Left lung (tissue), 4 donors: ENCODE measurements at regions not wholly inside any gene's neighbourhood (a gene's known extent, or its start where the extent isn't known, plus 50 kb on each side); places are given as distances from the start of the nearest gene placed in this dataset.

Source experiments
- ATAC-seq: fragments of 200-7000 bp; cut with Tn5 transposase; one replicate; pipeline ENCODE4 v1.9.1; 2020; ENCODE audit warnings: moderate library complexity
- DNase-seq, 4 donors: peaks; one replicate each; pipeline ENCODE4 v3.0.0-alpha.2; 2013 to 2020
- H3K27ac ChIP-seq, 2 donors: fragments of 200-600 bp; sonication (generic) in 1 of 2; one replicate each; pipeline versions ENCODE4 v1.5.0 to v1.8.0; 2020 to 2021
- H3K27me3 ChIP-seq, 2 donors: fragments of 200-600 bp; sonication (generic) in 1 of 2; one replicate each; pipeline versions ENCODE4 v1.5.0 to v1.8.0; 2020 to 2021
- H3K36me3 ChIP-seq, 2 donors: fragments of 200-600 bp; sonication (generic) in 1 of 2; one replicate each; pipeline versions ENCODE4 v1.5.0 to v1.8.0; 2020 to 2021
- H3K4me1 ChIP-seq, 2 donors: fragments of 200-600 bp; one replicate each; pipeline ENCODE4 v1.8.0; 2021
- H3K4me3 ChIP-seq, 2 donors: fragments of 200-600 bp; sonication (generic) in 1 of 2; one replicate each; pipeline versions ENCODE4 v1.5.0 to v1.8.0; 2020 to 2021; ENCODE audit warnings: mild to moderate bottlenecking in 1 of 2
- H3K9me3 ChIP-seq, 2 donors: fragments of 200-600 bp; sonication (generic) in 1 of 2; one replicate each; pipeline versions ENCODE4 v1.5.0 to v1.8.0; 2020 to 2021
- intact Hi-C, 2 donors: fragments of 100-400 bp; cut with DNase I; formaldehyde crosslinking; loops; one replicate each; pipeline versions ENCODE4 v1.11.2 to v1.14.2; 2022
- TF ChIP-seq, protein P1 (sequence below), 2 donors: fragments of 200-600 bp; sonication (generic) in 1 of 2; IDR thresholded peaks; one replicate each; pipeline versions ENCODE4 v1.5.0 to v1.8.0; 2021; ENCODE audit warnings: antibody characterized with exemption in 2 of 2
- donor health status: DM: no; HTN: yes; CAD: no.
- donor health status: DM: no; HTN: no; CAD: no.

DNA sequence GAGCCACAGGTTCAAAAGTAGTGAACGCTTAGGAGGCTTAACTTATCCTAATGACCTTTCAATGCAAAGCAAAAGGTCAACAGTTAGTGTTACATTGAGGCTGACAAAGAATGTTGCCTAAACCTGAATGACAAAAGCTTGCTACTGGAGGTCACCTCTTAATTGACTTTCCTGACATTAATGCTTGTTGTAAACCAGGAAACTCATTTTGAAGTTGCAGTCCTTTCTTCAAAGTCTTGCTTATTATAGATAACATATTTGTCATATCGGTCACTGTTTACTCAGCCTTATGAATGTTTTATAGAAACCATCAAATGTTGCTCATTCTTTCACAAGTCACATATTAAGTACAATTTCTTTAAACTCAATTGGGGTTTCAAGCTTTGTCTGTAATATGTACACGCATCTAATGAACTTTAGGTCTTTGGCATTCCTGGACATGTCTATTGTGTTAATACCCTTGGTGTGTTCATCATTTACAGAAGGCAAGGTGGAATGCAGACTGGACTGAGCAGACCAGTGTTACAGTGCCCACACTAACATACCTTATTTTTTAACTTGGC is 488.2 kb upstream of the NECTIN3 start:
- Histone ChIP-seq H3K4me3 (no peak overlapping the region), H3K9me3 (no peaks in the 10 kb centered on the region), H3K4me1 (no peaks in the 10 kb centered on the region), H3K36me3 (no peaks in the 10 kb centered on the region), H3K27ac (no peak overlapping the region), H3K27me3 (no peaks in the 10 kb centered on the region)
- intact Hi-C loops, result no loop called here
- TF ChIP-seq, protein P1, sequence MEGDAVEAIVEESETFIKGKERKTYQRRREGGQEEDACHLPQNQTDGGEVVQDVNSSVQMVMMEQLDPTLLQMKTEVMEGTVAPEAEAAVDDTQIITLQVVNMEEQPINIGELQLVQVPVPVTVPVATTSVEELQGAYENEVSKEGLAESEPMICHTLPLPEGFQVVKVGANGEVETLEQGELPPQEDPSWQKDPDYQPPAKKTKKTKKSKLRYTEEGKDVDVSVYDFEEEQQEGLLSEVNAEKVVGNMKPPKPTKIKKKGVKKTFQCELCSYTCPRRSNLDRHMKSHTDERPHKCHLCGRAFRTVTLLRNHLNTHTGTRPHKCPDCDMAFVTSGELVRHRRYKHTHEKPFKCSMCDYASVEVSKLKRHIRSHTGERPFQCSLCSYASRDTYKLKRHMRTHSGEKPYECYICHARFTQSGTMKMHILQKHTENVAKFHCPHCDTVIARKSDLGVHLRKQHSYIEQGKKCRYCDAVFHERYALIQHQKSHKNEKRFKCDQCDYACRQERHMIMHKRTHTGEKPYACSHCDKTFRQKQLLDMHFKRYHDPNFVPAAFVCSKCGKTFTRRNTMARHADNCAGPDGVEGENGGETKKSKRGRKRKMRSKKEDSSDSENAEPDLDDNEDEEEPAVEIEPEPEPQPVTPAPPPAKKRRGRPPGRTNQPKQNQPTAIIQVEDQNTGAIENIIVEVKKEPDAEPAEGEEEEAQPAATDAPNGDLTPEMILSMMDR (IDR thresholded peaks at IDR 0.05), result no peak
- DNase-seq (peak in 1 of 4 donors; percentile 5), ATAC-seq (peak; percentile 66)

DNA sequence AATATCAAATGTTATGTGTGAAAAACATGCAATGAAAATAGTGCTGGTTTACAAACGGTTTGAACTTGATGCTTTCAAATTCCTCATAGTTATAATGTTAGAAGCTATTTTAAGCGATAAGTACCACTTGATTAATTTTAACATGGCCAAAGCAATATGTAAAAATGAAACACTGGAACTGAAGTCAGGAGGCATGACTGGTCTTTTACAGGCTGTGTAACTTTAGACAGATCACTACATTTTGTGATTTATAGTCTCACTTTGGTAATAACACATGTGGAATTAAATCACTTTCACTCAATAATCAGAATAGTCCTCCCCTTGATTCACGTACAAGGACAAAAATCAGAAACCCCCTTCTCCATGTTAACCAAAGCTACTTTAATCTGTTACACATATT is 482.7 kb upstream of the NECTIN3 start:
- H3K36me3 ChIP-seq, result no peaks in the 10 kb centered on the region
- H3K4me3 ChIP-seq, result no peak overlapping the region
- DNase-seq (no peak), ATAC-seq (peak; percentile 41)
- peaks cover 0 to 11% of the 10 kb centered on the region in 2 donors for H3K9me3 ChIP-seq
- no peaks in the 10 kb centered on the region for H3K27me3 ChIP-seq
- TF ChIP-seq, protein P1 (IDR thresholded peaks at IDR 0.05), result no peak
- intact Hi-C loops, result no loop called here
- H3K27ac ChIP-seq, result no peak overlapping the region
- no peaks in the 10 kb centered on the region for H3K4me1 ChIP-seq

DNA sequence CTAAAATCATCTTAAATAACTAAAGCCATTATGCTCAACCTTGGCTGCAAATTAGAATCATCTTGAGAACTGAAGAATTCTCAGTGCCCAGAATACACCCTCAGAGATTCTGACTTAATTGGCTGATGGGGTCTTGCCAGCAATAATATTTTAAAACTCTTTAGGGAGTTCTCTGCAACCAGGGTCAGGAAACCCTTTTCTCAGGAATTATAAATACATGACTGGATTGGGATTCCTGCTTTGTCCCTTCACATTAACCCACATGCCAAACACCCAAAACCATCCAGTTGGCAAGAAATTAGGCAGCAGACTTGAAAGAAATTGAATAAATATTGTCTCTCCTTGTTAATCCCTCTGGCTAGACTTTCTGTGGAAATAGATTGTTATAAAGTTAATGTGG is 482.3 kb upstream of the NECTIN3 start:
- TF ChIP-seq, protein P1 (IDR thresholded peaks at IDR 0.05), result no peak
- H3K27me3 ChIP-seq, result no peaks in the 10 kb centered on the region
- intact Hi-C loops, result no loop called here
- ATAC-seq (no peak), DNase-seq (no peak)
- H3K36me3 ChIP-seq, result no peaks in the 10 kb centered on the region
- H3K4me1 ChIP-seq, result no peaks in the 10 kb centered on the region
- no peak overlapping the region for H3K27ac ChIP-seq
- no peak overlapping the region for H3K4me3 ChIP-seq
- peaks cover 0 to 11% of the 10 kb centered on the region in 2 donors for H3K9me3 ChIP-seq

DNA sequence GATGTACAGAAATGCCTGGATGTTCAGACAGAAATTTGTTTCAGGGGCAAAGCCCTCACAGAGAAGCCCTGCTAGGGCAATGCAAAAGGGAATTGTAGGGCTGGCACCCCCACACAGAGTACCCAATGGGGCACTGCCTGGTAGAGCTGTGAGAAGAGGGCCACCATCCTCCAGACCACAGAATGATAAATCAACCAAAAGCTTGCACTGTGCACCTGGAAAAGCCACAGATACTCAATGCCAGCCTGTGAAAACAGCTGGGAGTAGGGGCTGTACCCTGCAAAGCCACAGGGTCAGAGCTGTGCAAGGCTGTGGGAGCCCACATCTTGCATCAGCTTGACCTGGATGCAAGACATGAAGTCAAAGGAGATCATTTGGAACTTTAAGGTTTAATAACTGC is 477.9 kb upstream of the NECTIN3 start:
- Histone ChIP-seq H3K4me3 (no peak overlapping the region), H3K27ac (no peak overlapping the region), H3K27me3 (no peaks in the 10 kb centered on the region), H3K4me1 (no peaks in the 10 kb centered on the region), H3K36me3 (no peaks in the 10 kb centered on the region), H3K9me3 (peaks cover 0 to 26% of the 10 kb centered on the region in 2 donors)
- ATAC-seq, result no peak
- intact Hi-C loops, result no loop called here
- DNase-seq, result no peak
- TF ChIP-seq, protein P1 (IDR thresholded peaks at IDR 0.05), result no peak

DNA sequence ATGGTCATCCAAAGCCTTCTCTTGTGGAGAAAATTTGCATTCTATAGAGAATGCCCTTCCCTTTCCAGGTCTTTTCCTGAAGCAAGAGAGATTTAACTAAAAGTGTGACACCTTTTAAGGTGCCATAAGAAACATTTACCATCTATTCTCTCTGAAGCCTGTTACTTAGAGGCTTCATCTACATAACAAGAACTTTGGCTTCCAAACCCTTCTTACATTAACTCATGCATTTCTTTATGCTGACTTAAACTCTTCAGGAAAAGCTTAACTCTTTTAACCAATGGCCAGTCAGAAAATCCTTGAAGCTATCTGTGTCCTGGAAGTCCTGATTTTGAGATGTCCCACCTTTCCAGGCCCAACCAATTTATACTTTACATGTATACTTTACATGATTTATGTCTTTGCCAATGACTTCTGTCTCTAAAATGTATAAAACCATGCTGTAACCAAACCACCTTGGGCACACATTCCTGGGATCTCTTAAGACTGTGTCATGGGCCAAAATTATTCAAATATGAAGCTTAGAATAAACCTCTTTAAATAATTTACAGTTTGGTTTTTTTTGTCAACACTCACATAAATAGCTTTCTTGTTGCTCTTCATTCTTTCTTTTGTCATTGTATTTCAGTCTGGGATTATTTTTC is 472.6 kb upstream of the NECTIN3 start:
- no peaks in the 10 kb centered on the region for H3K27me3 ChIP-seq
- ATAC-seq (no peak), DNase-seq (no peak)
- peaks cover 0 to 14% of the 10 kb centered on the region in 2 donors for H3K9me3 ChIP-seq
- H3K4me1 ChIP-seq, result no peaks in the 10 kb centered on the region
- H3K27ac ChIP-seq, result no peak overlapping the region
- no peak overlapping the region for H3K4me3 ChIP-seq
- intact Hi-C loops, result no loop called here
- H3K36me3 ChIP-seq, result no peaks in the 10 kb centered on the region
- TF ChIP-seq, protein P1 (IDR thresholded peaks at IDR 0.05), result no peak
